ENCODE measurements at regions not wholly inside any gene's neighbourhood (a gene's known extent, or its start where the extent isn't known, plus 50 kb on each side); places are given as distances from the start of the nearest gene placed in this dataset.

DNA sequence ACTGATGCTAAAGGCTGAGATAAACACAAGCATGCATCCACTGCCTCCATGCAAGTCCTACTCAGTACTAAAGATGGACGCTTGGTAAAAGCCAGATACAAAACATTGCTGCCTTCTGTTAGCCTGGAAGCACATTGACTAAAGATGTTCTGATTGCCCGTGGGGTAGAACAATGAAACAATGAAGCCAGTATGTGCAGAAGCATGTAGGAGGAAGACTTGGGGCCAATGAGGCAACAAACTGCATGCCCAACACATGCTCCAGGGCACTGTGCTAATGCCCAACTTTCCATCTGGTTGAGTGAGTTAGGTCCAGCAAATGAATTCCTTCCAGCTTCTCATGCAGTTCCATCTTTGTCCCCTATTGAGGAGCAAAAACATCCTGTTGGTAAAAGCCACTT, 1245.5 kb downstream of the GATA3 start:
- ChIA-PET POLR2A (ENCODE audit: unreplicated experiment) (no interaction called here), CTCF (no interaction called here)
- Histone ChIP-seq H2BK15ac (ENCODE audit: low read depth, low read length) (no peak overlapping the region), H3K4ac (ENCODE audit: low read depth, low read length) (no peak overlapping the region), H3K9me1 (ENCODE audit: insufficient read depth, low read length) (no peaks in the 10 kb centered on the region), H2BK5ac (ENCODE audit: low read depth, low read length, poor library complexity, severe bottlenecking) (no peak overlapping the region), H2BK120ac (ENCODE audit: low read depth, low read length) (no peak overlapping the region), H3K27ac (ENCODE audit: insufficient read depth, low read length) (no peak overlapping the region), H4K91ac (ENCODE audit: insufficient read depth, low read depth, low read length) (no peak overlapping the region), H4K20me1 (ENCODE audit: insufficient read depth, low read length) (no peaks in the 10 kb centered on the region), H3K4me1 (ENCODE audit: control insufficient read depth, insufficient read depth, low read length) (no peaks in the 10 kb centered on the region), H3K18ac (ENCODE audit: low read depth, low read length) (no peak overlapping the region), H3K27me3 (ENCODE audit: control insufficient read depth, insufficient read depth, low read length) (no peaks in the 10 kb centered on the region), H2AK5ac (ENCODE audit: low read depth, low read length) (no peak overlapping the region), H3K23ac (ENCODE audit: low read depth, low read length) (no peak overlapping the region), H3K36me3 (ENCODE audit: control insufficient read depth, insufficient read depth, low read length) (no peaks in the 10 kb centered on the region), H3K4me2 (ENCODE audit: low read depth, low read length) (no peak overlapping the region), H4K5ac (ENCODE audit: low read depth, low read length) (no peak overlapping the region), H3K14ac (replicated peaks; ENCODE audit: low read depth, low read length) (no peak overlapping the region), H2BK20ac (ENCODE audit: low read depth, low read length) (no peak overlapping the region), H3K9ac (ENCODE audit: low read depth, low read length) (no peak overlapping the region), H4K8ac (ENCODE audit: low read depth in 2 of 2, low read length in 2 of 2) (no peak overlapping the region), H3K4me3 (ENCODE audit: insufficient read depth, low read depth, low read length) (no peak overlapping the region), H2AK9ac (replicated peaks; ENCODE audit: low read depth, low read length, poor library complexity) (no peak overlapping the region), H3K56ac (ENCODE audit: extremely low read depth, insufficient read depth, low read length) (no peak overlapping the region), H3K79me1 (ENCODE audit: low read depth in 1 of 2, low read length in 2 of 2) (no peaks in the 10 kb centered on the region), H3K9me3 (ENCODE audit: control insufficient read depth, insufficient read depth, low read length) (no peaks in the 10 kb centered on the region), H2AFZ (replicated peaks; ENCODE audit: low read length, poor library complexity) (no peak overlapping the region)
- in situ Hi-C loops (cut with MboI; ENCODE audit: low sequenced_read_pairs): loop anchor here (5.0 kb wide), 2 partner anchors 1433 to 1778 kb away; no protein-coding TSS in a partner anchor
- ATAC-seq (ENCODE audit: low read depth) (no peak), DNase-seq (no peak)
- TF ChIP-seq USF2 (IDR thresholded peaks at IDR 0.05; ENCODE audit: low read depth, low read length) (no peak), RAD21 (IDR thresholded peaks at IDR 0.05; ENCODE audit: low read length) (no peak), FOS (IDR thresholded peaks at IDR 0.05; ENCODE audit: low read depth, low read length) (no peak), RCOR1 (IDR thresholded peaks at IDR 0.05; ENCODE audit: insufficient replicate concordance, low read length) (no peak), CHD1 (IDR thresholded peaks at IDR 0.05; ENCODE audit: low read depth, low read length) (no peak), MAFK (IDR thresholded peaks at IDR 0.05; ENCODE audit: low read depth, low read length) (no peak), ELK1 (IDR thresholded peaks at IDR 0.05; ENCODE audit: borderline replicate concordance, low read depth, low read length) (no peak), SMC3 (IDR thresholded peaks at IDR 0.05; ENCODE audit: low read depth, low read length) (no peak)
- intact Hi-C loops (cut with micrococcal nuclease): loop anchor here (5.0 to 10.0 kb wide), 4 partner anchors 88 to 1883 kb away; no protein-coding TSS in a partner anchor
- WGBS, 2 experiments (ENCODE audit: extremely low coverage in 2 of 2, insufficient read length in 1 of 2): 80% methylated on average over 1 of the region's 2 CpGs; no CpG with 5 or more reads in 1 of the 2 experiments
- dilution Hi-C loops (cut with HindIII; ENCODE audit: low sequenced_read_pairs, unreplicated experiment): no loop called here
- BruUV-seq (replicated peaks): no TSS peak

Data from IMR-90 (cell line).